ENCODE measurements at regions not wholly inside any gene's neighbourhood (a gene's known extent, or its start where the extent isn't known, plus 50 kb on each side); places are given as distances from the start of the nearest gene placed in this dataset.

DNA sequence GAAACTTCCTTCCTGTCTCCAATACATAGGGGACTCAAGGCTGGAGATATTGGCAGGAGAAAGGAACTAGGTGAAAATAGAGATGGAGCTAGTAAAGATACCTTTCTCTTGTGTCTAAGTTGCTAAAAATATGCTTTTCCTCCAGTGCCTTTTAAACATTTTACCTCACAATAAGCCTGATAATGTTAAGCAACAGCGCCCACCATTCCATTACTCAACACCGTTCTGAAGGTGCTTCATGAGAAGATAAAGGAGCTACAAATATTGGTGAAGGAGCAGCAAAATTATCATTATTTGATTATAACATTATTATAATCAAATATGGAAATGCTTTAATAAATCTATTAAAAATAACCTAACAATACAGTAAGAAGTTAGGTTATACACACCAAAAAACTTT is 83.6 kb upstream of the BARX2 start:
- DNase-seq (ENCODE audit: low spot score) = no peak
- TF ChIP-seq, protein P1, sequence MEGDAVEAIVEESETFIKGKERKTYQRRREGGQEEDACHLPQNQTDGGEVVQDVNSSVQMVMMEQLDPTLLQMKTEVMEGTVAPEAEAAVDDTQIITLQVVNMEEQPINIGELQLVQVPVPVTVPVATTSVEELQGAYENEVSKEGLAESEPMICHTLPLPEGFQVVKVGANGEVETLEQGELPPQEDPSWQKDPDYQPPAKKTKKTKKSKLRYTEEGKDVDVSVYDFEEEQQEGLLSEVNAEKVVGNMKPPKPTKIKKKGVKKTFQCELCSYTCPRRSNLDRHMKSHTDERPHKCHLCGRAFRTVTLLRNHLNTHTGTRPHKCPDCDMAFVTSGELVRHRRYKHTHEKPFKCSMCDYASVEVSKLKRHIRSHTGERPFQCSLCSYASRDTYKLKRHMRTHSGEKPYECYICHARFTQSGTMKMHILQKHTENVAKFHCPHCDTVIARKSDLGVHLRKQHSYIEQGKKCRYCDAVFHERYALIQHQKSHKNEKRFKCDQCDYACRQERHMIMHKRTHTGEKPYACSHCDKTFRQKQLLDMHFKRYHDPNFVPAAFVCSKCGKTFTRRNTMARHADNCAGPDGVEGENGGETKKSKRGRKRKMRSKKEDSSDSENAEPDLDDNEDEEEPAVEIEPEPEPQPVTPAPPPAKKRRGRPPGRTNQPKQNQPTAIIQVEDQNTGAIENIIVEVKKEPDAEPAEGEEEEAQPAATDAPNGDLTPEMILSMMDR (IDR thresholded peaks at IDR 0.05; ENCODE audit: extremely low read depth, missing control alignments) = no peak

DNA sequence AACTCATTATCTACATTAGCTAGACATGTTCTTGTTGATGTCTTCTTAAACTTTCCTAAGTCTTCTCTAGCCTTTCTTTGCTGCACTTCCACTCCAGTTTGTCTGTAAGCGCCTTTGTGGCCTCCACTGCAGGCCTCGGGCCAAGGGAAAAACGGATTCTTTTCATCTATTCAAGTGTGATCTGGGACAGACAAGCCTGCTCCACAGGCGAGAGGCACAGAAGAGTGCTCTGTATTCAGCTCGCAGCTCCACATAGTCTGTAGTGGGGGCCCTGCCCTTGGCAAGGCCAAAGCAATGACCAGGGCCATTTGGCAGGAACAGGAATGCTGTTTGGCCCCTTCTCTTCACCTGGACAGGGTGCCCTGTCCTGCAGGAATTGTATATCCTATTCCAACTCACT is 84.1 kb upstream of the BARX2 start:
- TF ChIP-seq, protein P1 (IDR thresholded peaks at IDR 0.05; ENCODE audit: extremely low read depth, missing control alignments) = no peak
- no peak for DNase-seq (ENCODE audit: low spot score)

DNA sequence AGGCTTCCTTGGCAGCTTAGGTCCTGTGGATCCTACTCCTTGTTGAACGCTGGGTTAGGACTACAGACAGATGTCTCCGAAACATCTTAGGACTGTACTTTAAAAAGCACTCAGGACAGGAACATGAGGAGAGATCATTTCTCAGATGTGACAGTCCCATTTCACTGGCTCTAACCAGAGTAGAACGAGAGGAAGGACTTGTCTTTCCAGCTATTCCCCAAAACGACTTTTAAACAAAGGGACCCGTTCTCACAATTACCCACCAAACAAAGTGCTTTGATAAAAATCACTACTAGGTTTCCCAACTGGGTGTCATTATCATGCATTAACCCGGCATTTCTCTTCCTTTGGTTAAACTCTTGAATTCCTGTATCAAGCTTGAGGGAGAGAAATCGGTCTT is 84.7 kb upstream of the BARX2 start:
- DNase-seq (ENCODE audit: low spot score) = no peak
- TF ChIP-seq, protein P1 (IDR thresholded peaks at IDR 0.05; ENCODE audit: extremely low read depth, missing control alignments) = no peak

DNA sequence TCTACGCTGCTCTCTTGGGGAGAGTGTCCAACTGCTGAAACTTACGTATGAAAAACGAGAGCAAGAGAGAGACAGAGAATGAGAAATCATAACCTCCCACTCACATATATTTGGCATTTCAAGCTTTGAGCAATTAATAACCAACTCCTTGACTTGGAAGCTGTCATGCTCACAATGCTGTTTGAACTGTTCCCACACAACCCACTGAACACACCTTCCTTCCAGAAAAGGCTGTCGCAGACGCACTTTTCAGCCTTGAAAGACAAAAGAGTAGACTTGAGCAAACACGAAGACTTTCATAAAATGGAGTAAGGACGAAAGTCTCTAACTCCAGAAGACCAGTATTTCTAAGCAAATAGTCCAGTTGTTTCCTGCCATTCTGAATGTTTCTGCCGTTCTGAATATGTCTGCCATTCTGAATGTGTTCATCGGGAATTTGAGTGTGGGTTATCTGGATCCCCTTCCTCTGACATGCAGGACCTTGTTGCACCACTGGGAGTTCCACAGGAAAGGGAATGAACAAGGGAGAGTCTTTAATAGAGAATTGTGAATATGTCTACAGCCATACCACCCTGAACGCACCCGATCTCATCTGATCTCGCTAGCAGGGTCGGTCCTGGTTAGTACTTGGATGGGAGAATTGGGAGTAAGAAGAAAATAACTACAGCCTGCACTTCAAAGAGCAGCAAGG is 86.2 kb upstream of the BARX2 start:
- DNase-seq (ENCODE audit: low spot score) = no peak
- TF ChIP-seq, protein P1 (IDR thresholded peaks at IDR 0.05; ENCODE audit: extremely low read depth, missing control alignments) = no peak

DNA sequence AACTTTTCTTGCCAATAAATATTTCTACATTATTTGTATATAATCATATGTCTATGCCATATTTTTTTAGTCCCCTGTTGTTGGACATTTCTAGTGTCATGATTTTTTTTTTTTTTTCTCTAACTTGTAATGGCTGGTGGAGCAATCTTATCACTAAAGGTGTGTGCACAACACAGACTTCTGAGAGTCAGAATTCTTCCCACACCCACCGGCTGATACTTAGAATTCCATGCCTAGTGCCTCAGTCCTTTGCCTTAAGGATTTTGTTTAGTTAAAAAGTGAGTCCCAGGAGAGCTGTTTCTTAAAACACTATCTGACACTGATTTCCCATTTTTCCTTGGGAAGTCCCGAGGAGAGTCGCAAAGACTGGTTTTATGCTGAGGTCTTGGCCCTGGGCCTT is 87.7 kb upstream of the BARX2 start:
- TF ChIP-seq, protein P1 (IDR thresholded peaks at IDR 0.05; ENCODE audit: extremely low read depth, missing control alignments) = no peak

DNA sequence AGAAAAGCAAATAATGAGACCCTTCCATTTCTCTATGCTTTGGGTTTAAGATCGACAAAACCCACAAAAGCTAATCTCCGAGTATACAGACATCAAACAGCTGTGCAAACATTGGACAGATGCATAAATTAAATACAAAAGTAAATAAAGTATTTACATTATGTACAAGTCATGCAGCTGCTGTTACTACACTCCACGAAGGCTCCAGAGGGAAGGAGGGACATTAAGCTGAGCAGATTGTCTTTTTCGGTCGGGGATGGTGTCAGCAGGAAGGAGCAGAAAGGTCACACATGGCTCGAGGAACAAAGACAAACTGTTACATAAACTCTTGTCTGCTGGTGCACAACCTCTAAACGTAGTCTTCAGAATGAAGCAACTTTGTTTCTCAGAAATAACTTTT is 88.8 kb upstream of the BARX2 start:
- TF ChIP-seq, protein P1 (IDR thresholded peaks at IDR 0.05; ENCODE audit: extremely low read depth, missing control alignments) = no peak
- no peak for DNase-seq (ENCODE audit: low spot score)

More for the DNA sequence above, 87.7 kb upstream of the BARX2 start:
- no peak for DNase-seq (ENCODE audit: low spot score)

DNA sequence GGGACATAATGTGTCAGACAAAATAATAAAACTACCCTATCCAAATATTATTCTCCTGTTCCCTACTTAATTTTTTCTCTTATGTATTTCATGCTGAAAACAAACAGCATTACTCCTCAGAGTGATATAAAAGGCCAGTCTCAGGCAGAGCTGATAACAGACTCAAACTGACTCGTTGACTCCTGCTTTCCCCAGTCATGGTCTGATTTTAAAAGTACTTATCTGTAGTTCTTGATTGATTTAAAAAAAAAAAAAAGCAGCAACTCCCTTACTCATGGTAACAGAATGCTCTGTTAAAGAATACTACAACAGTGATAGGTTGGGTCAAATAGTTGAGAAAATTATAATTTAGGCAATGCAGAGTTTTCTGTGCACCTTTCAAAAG is 90.3 kb upstream of the BARX2 start:
- no peak for DNase-seq (ENCODE audit: low spot score)
- TF ChIP-seq, protein P1 (IDR thresholded peaks at IDR 0.05; ENCODE audit: extremely low read depth, missing control alignments) = no peak
